Fibroblast of lung (primary cell): ENCODE measurements at regions not wholly inside any gene's neighbourhood (a gene's known extent, or its start where the extent isn't known, plus 50 kb on each side); places are given as distances from the start of the nearest gene placed in this dataset.

ENCODE experiments used
- DNase-seq, 2 donors: peaks; one replicate each; pipeline versions ENCODE4 v3.0.0 to v3.0.0-alpha.2; 2010; ENCODE audit warnings: low read depth in 2 of 2
- H2AFZ ChIP-seq: 2 replicates; pipeline ENCODE4 v1.5.1; 2012; ENCODE audit warnings: low read length, control low read depth, inconsistent platforms
- H3K27ac ChIP-seq: 2 replicates; pipeline ENCODE4 v1.5.1; 2011; ENCODE audit warnings: low read length, control low read depth; ENCODE audit not compliant: insufficient read depth
- H3K27me3 ChIP-seq: 2 replicates; pipeline ENCODE4 v1.5.1; 2011; ENCODE audit warnings: mild to moderate bottlenecking, low read length; ENCODE audit not compliant: control insufficient read depth, insufficient read depth
- H3K36me3 ChIP-seq: 2 replicates; pipeline ENCODE4 v1.5.1; 2011; ENCODE audit warnings: low read length; ENCODE audit not compliant: control insufficient read depth, insufficient read depth
- H3K4me1 ChIP-seq: 2 replicates; pipeline ENCODE4 v1.5.1; 2011; ENCODE audit warnings: low read length; ENCODE audit not compliant: control insufficient read depth, insufficient read depth; ENCODE audit errors: extremely low read depth
- H3K4me2 ChIP-seq: 2 replicates; pipeline ENCODE4 v1.5.1; 2011; ENCODE audit warnings: low read length, control low read depth; ENCODE audit not compliant: insufficient read depth; ENCODE audit errors: extremely low read depth
- H3K4me3 ChIP-seq, 4 experiments: fragments of 200-600 bp in 1 of 4; sonication (generic) in 1 of 4; replicated peaks in 1 of 4; 2 replicates each; pipeline ENCODE4 v1.5.1; 2011 to 2016; ENCODE audit warnings: low read length in 4 of 4, low read depth in 3 of 4, mild to moderate bottlenecking in 3 of 4, control low read depth in 2 of 4, inconsistent platforms in 1 of 4, mixed read lengths in 1 of 4; ENCODE audit not compliant: insufficient read depth in 1 of 4; ENCODE audit errors: control extremely low read depth in 1 of 4
- H3K79me2 ChIP-seq: 2 replicates; pipeline ENCODE4 v1.5.1; 2012; ENCODE audit warnings: mild to moderate bottlenecking, low read length, inconsistent platforms; ENCODE audit not compliant: control insufficient read depth, insufficient read depth
- H3K9ac ChIP-seq: 2 replicates; pipeline ENCODE4 v1.5.1; 2011; ENCODE audit warnings: mild to moderate bottlenecking, low read length, control low read depth; ENCODE audit not compliant: insufficient read depth
- H3K9me3 ChIP-seq: 2 replicates; pipeline ENCODE4 v1.5.1; 2012; ENCODE audit warnings: low read depth, low read length; ENCODE audit not compliant: control insufficient read depth, insufficient read depth
- H4K20me1 ChIP-seq: 2 replicates; pipeline ENCODE4 v1.5.1; 2011; ENCODE audit warnings: low read length; ENCODE audit not compliant: control insufficient read depth, insufficient read depth; ENCODE audit errors: extremely low read depth
- CTCF ChIP-seq, 2 donors: IDR thresholded peaks in 1 of 2; conservative IDR thresholded peaks in 1 of 2; 1 replicate in 1 of 2; 2 replicates in 1 of 2; pipeline ENCODE4 v1.5.1; 2011 to 2012; ENCODE audit warnings: low read length in 2 of 2, control low read depth in 1 of 2, inconsistent platforms in 1 of 2, low read depth in 1 of 2, mild to moderate bottlenecking in 1 of 2
- EZH2 ChIP-seq: IDR thresholded peaks from 2 replicates; pipeline ENCODE4 v1.5.1; 2012; ENCODE audit warnings: low read length, control low read depth, mild to moderate bottlenecking; ENCODE audit errors: missing control alignments

- Histone ChIP-seq H3K79me2 (no peaks in the 10 kb centered on the region), H3K4me2 (no peak overlapping the region), H3K36me3 (no peaks in the 10 kb centered on the region), H3K27me3 (no peaks in the 10 kb centered on the region), H3K4me1 (no peaks in the 10 kb centered on the region), H3K9ac (no peak overlapping the region), H3K27ac (no peak overlapping the region), H2AFZ (no peak overlapping the region), H4K20me1 (no peaks in the 10 kb centered on the region), H3K9me3 (no peaks in the 10 kb centered on the region), H3K4me3 (no peak overlapping the region)
- TF ChIP-seq EZH2 (no peak), CTCF (conservative IDR thresholded peaks at IDR 0.05 in 1 of 2, IDR thresholded peaks at IDR 0.05 in 1 of 2; ENCODE audit: low read depth in 1 of 2, low read length in 2 of 2) (no peak)
- DNase-seq: peak; percentile 61 to 95
Observed at GRCh38 chr2:17373741-17374140, 144.5 kb downstream of the RAD51AP2 start.

- H3K27me3 ChIP-seq: no peaks in the 10 kb centered on the region
- no peaks in the 10 kb centered on the region for H3K9me3 ChIP-seq
- no peak overlapping the region for H3K4me2 ChIP-seq
- no peaks in the 10 kb centered on the region for H3K36me3 ChIP-seq
- no peak overlapping the region for H3K27ac ChIP-seq
- DNase-seq: peak; percentile 34 to 94
- no peaks in the 10 kb centered on the region for H3K4me1 ChIP-seq
- no peaks in the 10 kb centered on the region for H3K79me2 ChIP-seq
- H3K4me3 ChIP-seq: no peak overlapping the region
- no peaks in the 10 kb centered on the region for H4K20me1 ChIP-seq
- H2AFZ ChIP-seq: no peak overlapping the region
- no peak for TF ChIP-seq EZH2
- no peak for TF ChIP-seq CTCF (conservative IDR thresholded peaks at IDR 0.05 in 1 of 2, IDR thresholded peaks at IDR 0.05 in 1 of 2; ENCODE audit: low read depth in 1 of 2, low read length in 2 of 2)
- H3K9ac ChIP-seq: no peak overlapping the region
Observed at GRCh38 chr2:17373041-17373440, 145.2 kb downstream of the RAD51AP2 start.

- peak in 1 of 2 donors; percentile 68 for DNase-seq
- no peak overlapping the region for H3K9ac ChIP-seq
- no peaks in the 10 kb centered on the region for H3K4me1 ChIP-seq
- no peak overlapping the region for H3K4me2 ChIP-seq
- no peak overlapping the region for H3K4me3 ChIP-seq
- H3K9me3 ChIP-seq: no peaks in the 10 kb centered on the region
- no peak overlapping the region for H3K27ac ChIP-seq
- H3K27me3 ChIP-seq: no peaks in the 10 kb centered on the region
- H4K20me1 ChIP-seq: no peaks in the 10 kb centered on the region
- H3K79me2 ChIP-seq: no peaks in the 10 kb centered on the region
- no peaks in the 10 kb centered on the region for H3K36me3 ChIP-seq
- H2AFZ ChIP-seq: no peak overlapping the region
- TF ChIP-seq CTCF (conservative IDR thresholded peaks at IDR 0.05 in 1 of 2, IDR thresholded peaks at IDR 0.05 in 1 of 2; ENCODE audit: low read depth in 1 of 2, low read length in 2 of 2) (no peak), EZH2 (no peak)
Observed at GRCh38 chr2:17363846-17364245, 154.4 kb downstream of the RAD51AP2 start.
